K562 (cell line): ENCODE measurements at regions not wholly inside any gene's neighbourhood (a gene's known extent, or its start where the extent isn't known, plus 50 kb on each side); places are given as distances from the start of the nearest gene placed in this dataset.

Source experiments
- ARID1B ChIP-seq: fragments of 450-650 bp; IDR thresholded peaks from 2 replicates; pipeline ENCODE4 v1.6.1; 2016; ENCODE audit warnings: antibody characterized with exemption, mild to moderate bottlenecking, inconsistent platforms
- BACH1 ChIP-seq: fragments of 200-800 bp; sonication (Bioruptor generic); IDR thresholded peaks from 2 replicates; pipeline ENCODE4 v1.6.1; 2016; ENCODE audit warnings: missing genetic modification characterization, missing compliant biosample characterization
- CTBP1 ChIP-seq: fragments of 450-650 bp; IDR thresholded peaks from 2 replicates; pipeline ENCODE4 v1.6.1; 2016; ENCODE audit warnings: borderline replicate concordance
- DACH1 ChIP-seq: fragments of 450-650 bp; IDR thresholded peaks from 2 replicates; pipeline ENCODE4 v1.6.1; 2018; ENCODE audit not compliant: partially characterized antibody
- EP400 ChIP-seq: fragments of 450-650 bp; IDR thresholded peaks from 2 replicates; pipeline ENCODE4 v1.6.1; 2017; ENCODE audit warnings: antibody characterized with exemption, mild to moderate bottlenecking, moderate library complexity
- HDAC1 ChIP-seq, 2 experiments: fragments of 450-650 bp; IDR thresholded peaks; 2 replicates each; pipeline ENCODE4 v1.6.1; 2016 to 2017; ENCODE audit warnings: inconsistent platforms in 1 of 2, mild to moderate bottlenecking in 1 of 2, moderate library complexity in 1 of 2
- JUN ChIP-seq, 2 experiments: sonication (generic) in 1 of 2; formaldehyde crosslinking in 1 of 2; IDR thresholded peaks; 2 replicates each; pipeline versions ENCODE4 v1.6.1 to v1.8.0; 2012 to 2022; ENCODE audit warnings: borderline replicate concordance in 2 of 2, mild to moderate bottlenecking in 2 of 2, improper control_type of control experiment in 1 of 2, low read depth in 1 of 2, low read length in 1 of 2, missing genetic modification reagents in 1 of 2
- MAFG ChIP-seq: fragments of 450-650 bp; conservative IDR thresholded peaks from 2 replicates; pipeline ENCODE4 v1.6.1; 2016; ENCODE audit warnings: missing genetic modification characterization, missing compliant biosample characterization
- SMARCE1 ChIP-seq: fragments of 450-650 bp; IDR thresholded peaks from 2 replicates; pipeline ENCODE4 v1.7.1; 2016; ENCODE audit warnings: mild to moderate bottlenecking
- TAF9B ChIP-seq: fragments of 450-650 bp; IDR thresholded peaks from 2 replicates; pipeline ENCODE4 v1.6.1; 2018; ENCODE audit warnings: mild to moderate bottlenecking; ENCODE audit not compliant: partially characterized antibody
- TCF3 ChIP-seq: sonication (generic); formaldehyde crosslinking; IDR thresholded peaks from 2 replicates; pipeline ENCODE4 v1.4.0; 2020; ENCODE audit warnings: mild to moderate bottlenecking, missing genetic modification reagents
- TEAD4 ChIP-seq, 2 experiments: sonication (generic) in 1 of 2; formaldehyde crosslinking in 1 of 2; IDR thresholded peaks; 2 replicates each; pipeline versions ENCODE4 v1.6.1 to v1.8.0; 2012 to 2022; ENCODE audit warnings: borderline replicate concordance in 1 of 2, inconsistent platforms in 1 of 2, low read length in 1 of 2, mild to moderate bottlenecking in 1 of 2, missing genetic modification reagents in 1 of 2
- TFAP4 ChIP-seq: sonication (generic); formaldehyde crosslinking; IDR thresholded peaks from 2 replicates; pipeline ENCODE4 v1.8.0; 2022; ENCODE audit warnings: missing genetic modification reagents, mild to moderate bottlenecking, moderate library complexity, borderline replicate concordance
- TRIM28 ChIP-seq: fragments of 450-650 bp; IDR thresholded peaks from 2 replicates; pipeline ENCODE4 v1.6.1; 2017
- XRCC3 ChIP-seq: fragments of 450-650 bp; IDR thresholded peaks from 2 replicates; pipeline ENCODE4 v1.6.1; 2017; ENCODE audit warnings: mild to moderate bottlenecking, moderate library complexity
- YY1 ChIP-seq, 3 experiments: IDR thresholded peaks; 2 replicates each; pipeline ENCODE4 v1.6.1; 2011; ENCODE audit warnings: low read length in 2 of 3, mild to moderate bottlenecking in 2 of 3, moderate library complexity in 2 of 3, borderline replicate concordance in 1 of 3, control low read depth in 1 of 3, low read depth in 1 of 3; ENCODE audit not compliant: insufficient read depth in 3 of 3, insufficient replicate concordance in 2 of 3, control insufficient read depth in 1 of 3, insufficient read length in 1 of 3; ENCODE audit errors: extremely low read depth in 1 of 3
- ZNF318 ChIP-seq, 2 experiments: fragments of 450-650 bp; IDR thresholded peaks; 2 replicates each; pipeline ENCODE4 v1.6.1; 2016; ENCODE audit warnings: mild to moderate bottlenecking in 2 of 2, borderline replicate concordance in 1 of 2, low read depth in 1 of 2, moderate library complexity in 1 of 2
- ZNF561 ChIP-seq: fragments of 450-650 bp; formaldehyde crosslinking; conservative IDR thresholded peaks from 2 replicates; pipeline ENCODE4 v1.4.0; 2020; ENCODE audit warnings: mild to moderate bottlenecking, moderate library complexity

- TF ChIP-seq TFAP4 (CRISPR knock-in tag) (peak; percentile 76), BACH1 (tag) (peak; percentile 80), HDAC1 (IDR thresholded peaks at IDR 0.05) (0 out of 4 replicates have a peak, but pooled peaks of 1 of the 2 experiments have one; percentile 51), TCF3 (peak; percentile 23; the same call in 1 of the 2 replicates), XRCC3 (no peak), TEAD4 (IDR thresholded peaks at IDR 0.05; ENCODE audit: low read length) (peak; percentile 24; the same call in 1 of the 2 replicates), TEAD4 (CRISPR knock-in tag; IDR thresholded peaks at IDR 0.05; ENCODE audit: borderline replicate concordance) (no peak), ARID1B (peak; percentile 49), TRIM28 (0 out of 2 replicates have a peak, but pooled peaks have one; percentile 20), JUN (IDR thresholded peaks at IDR 0.05; ENCODE audit: borderline replicate concordance, low read depth, low read length) (peak; percentile 64), JUN (CRISPR knock-in tag; IDR thresholded peaks at IDR 0.05; ENCODE audit: borderline replicate concordance) (no peak), YY1 (IDR thresholded peaks at IDR 0.05; ENCODE audit: borderline replicate concordance in 1 of 3, control insufficient read depth in 1 of 3, extremely low read depth in 1 of 3, insufficient read depth in 3 of 3, insufficient read length in 1 of 3, insufficient replicate concordance in 2 of 3, low read depth in 1 of 3, low read length in 2 of 3) (no peak), CTBP1 (0 out of 2 replicates have a peak, but pooled peaks have one; percentile 29), ZNF318 (IDR thresholded peaks at IDR 0.05; ENCODE audit: borderline replicate concordance in 1 of 2, low read depth in 1 of 2) (peak in 1 of 2 experiments; percentile 72; a peak in 1 of 4 replicates), EP400 (peak; percentile 37), ZNF561 (CRISPR knock-in tag) (no peak), MAFG (tag) (peak; percentile 94), SMARCE1 (peak; percentile 52; the same call in 1 of the 2 replicates), DACH1 (peak; percentile 60), TAF9B (peak; percentile 50)
These were observed 204.6 kb upstream of the NR2F2 start (continued) for GRCh38 chr15:96125721-96126415.
